Muscle layer of duodenum (tissue), 2 donors: ENCODE measurements at regions not wholly inside any gene's neighbourhood (a gene's known extent, or its start where the extent isn't known, plus 50 kb on each side); places are given as distances from the start of the nearest gene placed in this dataset.
"Not testable (repeated sequence)": the region's sequence is repeated elsewhere in the genome, so short reads cannot be mapped to it uniquely, and the experiment has no call there.

Experiments used
- H3K27ac ChIP-seq: one replicate; pipeline ENCODE4 v1.7.0; 2013; ENCODE audit warnings: mild to moderate bottlenecking, low read length
- H3K27me3 ChIP-seq: one replicate; pipeline ENCODE4 v1.7.0; 2013; ENCODE audit warnings: low read depth, mild to moderate bottlenecking, control low read depth, low read length
- H3K36me3 ChIP-seq, 2 donors: one replicate each; pipeline ENCODE4 v1.7.0; 2013; ENCODE audit warnings: low read length in 2 of 2, control low read depth in 1 of 2, mild to moderate bottlenecking in 1 of 2; ENCODE audit not compliant: insufficient read depth in 2 of 2, control insufficient read depth in 1 of 2
- H3K4me1 ChIP-seq, 2 donors: one replicate each; pipeline ENCODE4 v1.7.0; 2013; ENCODE audit warnings: low read length in 2 of 2, mild to moderate bottlenecking in 2 of 2, control low read depth in 1 of 2, moderate library complexity in 1 of 2; ENCODE audit not compliant: insufficient read depth in 2 of 2, control insufficient read depth in 1 of 2
- H3K4me3 ChIP-seq, 2 donors: one replicate each; pipeline ENCODE4 v1.7.0; 2013; ENCODE audit warnings: low read length in 2 of 2, low read depth in 1 of 2, mild to moderate bottlenecking in 1 of 2
- H3K9me3 ChIP-seq, 2 donors: one replicate each; pipeline ENCODE4 v1.7.0; 2013; ENCODE audit warnings: low read length in 2 of 2, control low read depth in 1 of 2, mild to moderate bottlenecking in 1 of 2; ENCODE audit not compliant: control insufficient read depth in 1 of 2
- donor health status: healthy.

GRCh38 chr1:187038784-187039183 lies 210.0 kb downstream of the PLA2G4A start:
- no peaks in the 10 kb centered on the region for H3K36me3 ChIP-seq
- H3K4me3 ChIP-seq: no peak overlapping the region
- H3K9me3 ChIP-seq: no peaks in the 10 kb centered on the region
- no peaks in the 10 kb centered on the region for H3K4me1 ChIP-seq
- H3K27ac ChIP-seq: no peak overlapping the region
- H3K27me3 ChIP-seq: no peaks in the 10 kb centered on the region

- Histone ChIP-seq H3K4me3 (no peak overlapping the region), H3K4me1 (no peaks in the 10 kb centered on the region), H3K27me3 (no peaks in the 10 kb centered on the region), H3K9me3 (no peaks in the 10 kb centered on the region), H3K36me3 (no peaks in the 10 kb centered on the region), H3K27ac (no peak overlapping the region)
These were observed 212.4 kb downstream of the PLA2G4A start for GRCh38 chr1:187041104-187041503.

GRCh38 chr1:187042538-187042937 lies 213.8 kb downstream of the PLA2G4A start:
- no peak overlapping the region for H3K27ac ChIP-seq
- H3K36me3 ChIP-seq: no peaks in the 10 kb centered on the region
- no peaks in the 10 kb centered on the region for H3K4me1 ChIP-seq
- no peaks in the 10 kb centered on the region for H3K27me3 ChIP-seq
- no peaks in the 10 kb centered on the region for H3K9me3 ChIP-seq
- no peak overlapping the region for H3K4me3 ChIP-seq

GRCh38 chr1:187043433-187043832 lies 214.7 kb downstream of the PLA2G4A start:
- not testable (repeated sequence) for H3K4me1 ChIP-seq, H3K9me3 ChIP-seq, H3K27me3 ChIP-seq, H3K4me3 ChIP-seq, H3K36me3 ChIP-seq, H3K27ac ChIP-seq

- H3K36me3 ChIP-seq: no peaks in the 10 kb centered on the region
- no peaks in the 10 kb centered on the region for H3K9me3 ChIP-seq
- no peak overlapping the region for H3K4me3 ChIP-seq
- no peaks in the 10 kb centered on the region for H3K4me1 ChIP-seq
- no peaks in the 10 kb centered on the region for H3K27me3 ChIP-seq
- no peak overlapping the region for H3K27ac ChIP-seq
These were observed 215.7 kb downstream of the PLA2G4A start for GRCh38 chr1:187044411-187044810.

- Histone ChIP-seq H3K27me3 (no peaks in the 10 kb centered on the region), H3K36me3 (no peaks in the 10 kb centered on the region), H3K4me3 (no peak overlapping the region), H3K9me3 (no peaks in the 10 kb centered on the region), H3K4me1 (no peaks in the 10 kb centered on the region), H3K27ac (no peak overlapping the region)
These were observed 216.6 kb downstream of the PLA2G4A start for GRCh38 chr1:187045371-187045770.

GRCh38 chr1:187046293-187046692 lies 217.5 kb downstream of the PLA2G4A start:
- H3K27ac ChIP-seq: no peak overlapping the region
- H3K9me3 ChIP-seq: no peaks in the 10 kb centered on the region
- no peak overlapping the region for H3K4me3 ChIP-seq
- H3K36me3 ChIP-seq: no peaks in the 10 kb centered on the region
- no peaks in the 10 kb centered on the region for H3K4me1 ChIP-seq
- H3K27me3 ChIP-seq: no peaks in the 10 kb centered on the region

GRCh38 chr1:187047298-187047697 lies 218.5 kb downstream of the PLA2G4A start:
- Histone ChIP-seq H3K36me3 (no peaks in the 10 kb centered on the region), H3K4me1 (no peaks in the 10 kb centered on the region), H3K4me3 (no peak overlapping the region), H3K9me3 (no peaks in the 10 kb centered on the region), H3K27ac (no peak overlapping the region), H3K27me3 (no peaks in the 10 kb centered on the region)

- Histone ChIP-seq H3K27ac (no peak overlapping the region), H3K36me3 (no peaks in the 10 kb centered on the region), H3K4me1 (no peaks in the 10 kb centered on the region), H3K9me3 (no peaks in the 10 kb centered on the region), H3K27me3 (no peaks in the 10 kb centered on the region), H3K4me3 (no peak overlapping the region)
These were observed 223.0 kb downstream of the PLA2G4A start for GRCh38 chr1:187051618-187052232.

- Histone ChIP-seq H3K27me3 (no peaks in the 10 kb centered on the region), H3K4me3 (no peak overlapping the region), H3K4me1 (no peaks in the 10 kb centered on the region), H3K36me3 (no peaks in the 10 kb centered on the region), H3K27ac (no peak overlapping the region), H3K9me3 (no peaks in the 10 kb centered on the region)
These were observed 225.1 kb downstream of the PLA2G4A start for GRCh38 chr1:187053876-187054275.

GRCh38 chr1:187054862-187055757 lies 226.4 kb downstream of the PLA2G4A start:
- Histone ChIP-seq H3K27ac (no peak overlapping the region), H3K27me3 (no peaks in the 10 kb centered on the region), H3K36me3 (no peaks in the 10 kb centered on the region)

More at GRCh38 chr1:187054862-187055757, 226.4 kb downstream of the PLA2G4A start:
- no peaks in the 10 kb centered on the region for H3K9me3 ChIP-seq
- no peaks in the 10 kb centered on the region for H3K4me1 ChIP-seq
- H3K4me3 ChIP-seq: no peak overlapping the region
